ENCODE measurements at regions not wholly inside any gene's neighbourhood (a gene's known extent, or its start where the extent isn't known, plus 50 kb on each side); places are given as distances from the start of the nearest gene placed in this dataset.
"Not testable (repeated sequence)": the region's sequence is repeated elsewhere in the genome, so short reads cannot be mapped to it uniquely, and the experiment has no call there.

DNA sequence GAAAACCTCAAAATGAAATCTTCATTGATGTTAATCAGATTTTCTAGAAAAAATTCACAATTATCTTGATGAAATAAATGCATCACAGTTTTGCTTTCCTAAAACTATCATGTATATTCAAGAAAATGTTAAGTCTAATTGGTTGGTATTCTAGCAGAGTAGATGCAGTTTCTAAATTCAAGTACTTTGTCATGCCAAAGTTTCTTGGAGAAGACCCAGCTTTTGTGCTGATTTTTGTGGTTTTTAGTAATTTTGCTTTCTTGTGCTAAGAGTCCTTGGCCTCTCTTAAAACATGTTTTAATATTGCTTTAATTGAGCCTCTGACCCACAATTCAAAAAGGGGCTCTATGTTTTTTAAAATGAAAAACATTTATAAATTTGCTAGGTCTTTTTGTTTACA lies 924.8 kb upstream of the PTPRD start:
- no peak for DNase-seq (ENCODE audit: low read depth)

- DNase-seq (ENCODE audit: low read depth) = no peak
Measured at GRCh38 chr9:11542781-11543180, 930.0 kb upstream of the PTPRD start.

DNA sequence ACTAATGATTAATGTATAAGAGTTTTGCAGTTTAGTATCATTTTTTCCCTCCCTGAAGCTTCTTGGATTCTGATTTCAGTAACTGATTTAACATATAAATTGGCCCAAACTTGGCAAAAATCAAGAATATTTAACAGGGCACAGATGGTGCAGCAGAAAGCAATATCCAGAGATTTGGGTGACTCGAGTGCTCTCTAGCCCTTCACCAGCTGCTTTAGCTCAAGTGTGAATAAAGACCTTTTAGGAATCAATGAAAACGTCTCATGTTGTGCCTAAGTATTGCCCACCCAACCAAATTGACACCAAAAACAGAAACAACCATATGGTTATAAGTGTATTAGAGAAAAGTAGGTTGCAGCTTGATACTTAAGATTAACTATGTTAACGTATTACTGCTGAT lies 933.4 kb upstream of the PTPRD start:
- no peak for DNase-seq (ENCODE audit: low read depth)

- no peak for DNase-seq (ENCODE audit: low read depth)
Measured at GRCh38 chr9:11549311-11549794, 936.6 kb upstream of the PTPRD start.

DNA sequence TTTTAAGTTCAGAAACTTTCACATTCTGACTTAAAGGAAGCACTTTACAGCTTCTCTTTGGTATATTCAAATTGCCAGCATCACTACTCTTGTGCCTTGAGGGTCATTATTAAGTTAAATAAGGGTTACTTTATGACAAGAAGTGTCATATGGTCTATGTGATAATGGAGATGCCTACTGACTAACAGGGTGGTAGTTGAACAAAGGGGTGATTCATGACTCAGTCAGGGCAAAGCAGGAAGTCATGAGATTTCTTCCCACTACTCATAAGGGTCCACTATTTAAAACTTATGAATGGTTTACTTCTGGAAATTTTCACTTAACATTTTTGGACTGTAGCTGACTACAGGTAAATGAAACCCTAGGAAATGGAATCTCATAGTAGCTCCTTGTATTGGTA lies 938.3 kb upstream of the PTPRD start:
- DNase-seq (ENCODE audit: low read depth) = no peak

DNA sequence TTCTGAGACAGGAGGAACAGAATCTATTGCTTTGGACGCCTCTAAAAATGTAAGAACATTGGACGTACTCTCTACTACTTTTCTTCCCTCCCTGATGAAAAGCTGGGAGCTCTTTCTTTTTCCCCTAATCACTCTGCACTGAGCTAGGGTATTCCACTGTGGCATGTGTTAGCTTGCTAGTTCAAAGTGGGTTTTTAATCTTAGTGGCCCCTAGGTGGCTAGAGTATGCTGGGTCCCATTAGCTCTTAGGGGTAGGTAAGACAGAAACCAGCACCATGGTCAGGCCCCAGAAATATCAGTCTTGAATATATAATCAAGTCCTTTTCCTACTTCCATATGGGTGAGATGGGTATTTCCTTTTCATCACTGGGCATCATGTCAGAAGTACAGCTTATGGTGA lies 945.2 kb upstream of the PTPRD start:
- DNase-seq (ENCODE audit: low read depth) = no peak

GRCh38 chr9:11559001-11559776 lies 946.4 kb upstream of the PTPRD start:
- DNase-seq (ENCODE audit: low read depth) = no peak

DNA sequence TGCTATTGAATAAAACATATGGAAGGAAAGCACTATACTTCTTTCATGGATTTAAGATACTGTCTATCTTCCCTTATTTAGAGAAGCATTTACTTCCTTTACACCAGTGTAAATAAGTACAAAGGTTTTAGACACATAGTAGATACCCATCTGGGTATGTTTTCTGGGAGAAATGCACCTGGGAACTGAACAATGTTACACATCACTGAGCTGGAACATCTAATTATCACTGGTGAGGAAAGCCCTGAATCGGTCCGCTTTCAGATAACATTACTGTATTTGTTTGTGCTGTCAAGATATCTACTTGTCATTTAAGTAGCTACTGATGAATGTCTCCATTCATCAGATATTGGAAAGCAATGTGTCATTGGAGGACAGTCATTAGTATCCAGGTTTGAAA lies 964.7 kb upstream of the PTPRD start:
- DNase-seq (ENCODE audit: low read depth) = no peak

GRCh38 chr9:11595756-11596155 lies 983.0 kb upstream of the PTPRD start:
- no peak for DNase-seq (ENCODE audit: low read depth)

- no peak for DNase-seq (ENCODE audit: low read depth)
Measured at GRCh38 chr9:11618241-11618805, 1005.5 kb upstream of the PTPRD start.

GRCh38 chr9:11632691-11633090 lies 1019.9 kb upstream of the PTPRD start:
- no peak for DNase-seq (ENCODE audit: low read depth)

DNA sequence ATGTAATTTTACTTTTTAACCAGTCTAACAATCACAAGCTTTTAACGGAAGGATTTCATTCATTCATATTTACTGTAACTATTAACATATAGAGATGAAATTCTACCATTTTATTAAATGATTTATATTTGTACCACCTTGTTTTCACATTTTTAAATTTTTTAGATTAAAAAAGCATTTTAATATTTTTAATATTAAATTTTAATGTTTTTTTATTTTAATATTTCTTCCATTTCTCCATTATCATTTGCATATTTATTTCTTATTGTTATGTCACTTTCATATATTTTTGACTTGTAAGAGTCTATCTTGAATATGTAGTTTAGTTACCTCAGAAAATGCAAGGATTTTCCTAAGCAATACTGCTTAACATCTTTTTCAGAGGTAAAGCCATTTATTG lies 1034.0 kb upstream of the PTPRD start:
- DNase-seq (ENCODE audit: low read depth) = no peak

- no peak for DNase-seq (ENCODE audit: low read depth)
Measured at GRCh38 chr9:11653867-11654266, 1039.3 kb upstream of the TYRP1 start.

DNA sequence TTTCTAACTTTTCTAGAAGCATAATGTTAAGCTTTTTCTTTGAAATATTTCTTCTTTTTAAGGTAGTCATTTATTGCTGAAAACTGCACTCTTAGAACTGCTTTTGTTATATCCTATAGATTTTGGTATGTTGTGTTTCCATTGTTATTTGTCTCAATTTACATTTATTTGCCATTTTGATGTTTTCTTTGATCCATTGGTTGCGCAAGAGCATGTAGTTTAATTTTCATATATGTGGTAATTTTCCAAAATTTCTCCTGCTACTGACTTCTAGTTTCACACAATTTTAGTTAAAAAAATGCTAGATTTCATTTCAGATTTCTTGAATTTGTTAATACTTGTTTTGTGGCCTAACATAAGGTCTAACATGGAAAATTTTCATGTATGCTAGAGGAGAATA lies 1029.3 kb upstream of the TYRP1 start:
- no peak for DNase-seq (ENCODE audit: low read depth)

GRCh38 chr9:11676821-11677220 lies 1016.4 kb upstream of the TYRP1 start:
- no peak for DNase-seq (ENCODE audit: low read depth)

DNA sequence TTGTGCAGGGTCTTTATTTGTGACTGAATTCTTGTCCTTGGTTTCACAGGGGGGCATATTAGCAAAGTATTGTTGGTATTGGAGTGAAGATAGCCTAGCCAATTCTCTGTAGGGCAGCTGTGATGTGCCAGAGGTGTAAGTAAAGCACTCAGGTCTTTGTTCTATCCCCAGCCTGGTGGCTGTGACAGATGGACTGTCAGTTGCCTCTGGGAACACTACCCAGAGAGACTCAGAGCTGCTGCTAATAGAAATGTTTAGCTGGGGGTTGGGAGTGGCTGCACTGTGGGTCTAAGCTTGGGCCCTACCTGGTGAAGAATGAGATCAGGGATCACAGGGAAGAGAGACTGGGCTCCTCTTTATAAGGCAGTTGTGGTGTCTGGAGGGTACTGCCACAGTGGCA lies 1006.5 kb upstream of the TYRP1 start:
- no peak for DNase-seq (ENCODE audit: low read depth)

DNA sequence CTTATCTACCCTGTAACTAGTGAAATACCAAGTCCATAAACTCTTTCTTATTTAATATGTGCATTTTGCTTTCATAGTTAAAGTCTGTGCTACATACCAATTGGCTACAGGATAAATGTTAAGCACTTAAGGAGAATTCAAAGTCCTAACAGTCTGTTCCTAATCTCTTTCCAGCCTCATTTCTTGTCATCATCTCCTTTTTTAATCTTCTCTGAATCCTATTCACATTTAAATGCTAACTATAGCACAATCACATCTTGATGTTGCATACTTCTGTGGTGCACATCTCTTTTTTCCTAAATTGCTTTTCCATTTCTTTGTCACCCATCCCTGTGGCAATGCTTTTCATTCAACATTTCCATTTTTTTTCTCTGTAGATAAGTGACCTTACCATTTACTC lies 996.1 kb upstream of the TYRP1 start:
- DNase-seq (ENCODE audit: low read depth) = no peak

GRCh38 chr9:11701706-11702105 lies 991.5 kb upstream of the TYRP1 start:
- no peak for DNase-seq (ENCODE audit: low read depth)

DNA sequence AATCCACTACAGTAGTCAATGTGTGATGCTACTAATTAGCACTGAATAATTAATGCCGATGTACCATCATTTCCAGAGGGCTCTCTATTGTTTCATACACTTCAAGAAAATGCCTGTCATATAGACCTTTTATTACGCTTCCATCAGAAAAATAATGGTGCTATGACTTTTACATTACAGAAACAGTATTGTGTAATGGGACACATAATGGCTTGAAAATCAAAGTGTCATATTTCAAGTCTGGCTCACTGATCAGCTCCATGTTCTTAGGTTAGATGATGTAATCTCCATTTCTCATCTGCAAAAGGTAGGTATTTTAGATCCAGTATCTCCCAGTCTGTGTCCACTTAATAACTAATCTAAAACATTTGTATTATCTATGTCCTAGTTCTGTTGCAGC lies 990.6 kb upstream of the TYRP1 start:
- no peak for DNase-seq (ENCODE audit: low read depth)

DNA sequence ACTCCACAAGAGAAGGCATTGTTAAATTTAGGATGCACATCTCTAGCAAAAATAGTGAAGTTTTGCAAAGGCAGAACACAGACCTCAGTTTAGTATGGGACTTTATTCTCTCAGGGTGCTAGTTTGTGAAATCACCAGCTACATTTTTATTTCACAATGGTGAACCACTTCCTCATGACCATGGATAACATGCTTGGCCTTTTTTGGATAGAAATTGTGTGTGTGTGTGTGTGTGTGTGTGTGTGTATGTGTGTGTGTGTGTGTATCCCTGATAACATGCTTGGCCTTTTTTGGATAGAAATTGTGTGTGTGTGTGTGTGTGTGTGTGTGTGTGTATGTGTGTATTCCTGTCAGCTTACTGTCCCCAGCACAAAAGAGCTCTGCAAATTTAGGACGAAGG lies 989.0 kb upstream of the TYRP1 start:
- not testable (repeated sequence) for DNase-seq (ENCODE audit: low read depth)

- no peak for DNase-seq (ENCODE audit: low read depth)
Measured at GRCh38 chr9:11708899-11709298, 984.3 kb upstream of the TYRP1 start.

DNA sequence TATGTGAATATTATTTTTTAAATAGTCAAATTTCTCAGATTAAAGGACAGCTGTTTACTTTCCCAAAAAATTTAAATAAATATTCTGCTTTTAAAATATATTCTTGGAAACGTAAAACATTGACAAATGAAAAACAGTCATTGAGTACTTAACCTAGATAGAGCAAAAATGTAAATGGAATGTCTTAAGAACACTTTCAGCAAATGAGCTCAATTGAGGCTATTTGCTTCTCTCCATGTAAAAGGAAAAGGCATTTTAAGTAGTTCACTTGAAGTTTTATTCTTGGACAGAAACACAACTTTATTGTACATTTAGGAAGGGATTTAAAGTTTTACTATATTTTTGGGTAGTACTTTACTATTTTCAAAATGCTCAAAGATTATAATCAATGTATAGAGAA lies 983.6 kb upstream of the TYRP1 start:
- DNase-seq (ENCODE audit: low read depth) = no peak

DNA sequence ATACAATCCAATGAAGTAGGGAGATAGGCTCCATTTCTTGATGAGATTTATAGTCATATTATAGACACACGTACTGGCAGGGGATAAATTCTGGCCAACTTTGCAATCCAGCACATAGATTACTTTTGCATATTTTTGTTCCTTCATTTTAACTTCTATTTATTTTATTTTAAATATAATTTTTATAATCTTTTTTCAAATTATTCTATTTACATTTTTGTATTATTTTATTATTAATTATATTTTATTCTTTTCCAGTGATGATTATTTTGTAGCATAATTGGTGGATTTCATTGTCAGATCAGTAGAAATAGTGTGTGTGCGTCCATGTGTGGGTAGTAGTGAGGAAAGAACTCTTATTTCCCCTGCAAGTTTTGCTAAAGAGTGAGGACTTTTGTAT lies 980.1 kb upstream of the TYRP1 start:
- DNase-seq (ENCODE audit: low read depth) = no peak

DNA sequence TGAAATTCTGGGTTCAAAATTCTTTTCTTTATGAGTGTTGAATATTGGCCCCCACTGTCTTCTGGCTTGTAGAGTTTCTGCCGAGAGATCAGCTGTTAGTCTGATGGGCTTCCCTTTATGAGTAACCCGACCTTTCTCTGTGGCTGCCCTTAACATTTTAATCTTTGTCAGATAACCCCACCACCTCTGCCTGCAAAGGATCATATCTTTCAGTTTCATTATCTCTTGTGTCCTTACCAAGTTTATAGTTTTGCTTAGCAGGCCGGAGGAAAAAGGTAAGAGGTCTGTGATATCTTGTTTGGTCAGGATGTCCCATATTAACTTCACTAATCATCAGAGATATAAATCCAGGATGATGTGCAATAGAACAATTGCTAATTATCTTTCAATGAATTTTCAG lies 970.2 kb upstream of the TYRP1 start:
- no peak for DNase-seq (ENCODE audit: low read depth)
